Forelimb muscle (tissue), 1 donor: ENCODE measurements at regions not wholly inside any gene's neighbourhood (a gene's known extent, or its start where the extent isn't known, plus 50 kb on each side); places are given as distances from the start of the nearest gene placed in this dataset.

ENCODE experiments used
- DNase-seq: peaks from one replicate; pipeline ENCODE4 v3.0.0-alpha.2; 2013; ENCODE audit warnings: low read depth

GRCh38 chr3:168398371-168399025, 302.8 kb upstream of the GOLIM4 start:
- DNase-seq = no peak

- no peak for DNase-seq
Measured at GRCh38 chr3:168396861-168397260, 301.1 kb upstream of the GOLIM4 start.

- DNase-seq = no peak
Measured at GRCh38 chr3:168395551-168395950, 299.8 kb upstream of the GOLIM4 start.

- no peak for DNase-seq
Measured at GRCh38 chr3:168394439-168394838, 298.7 kb upstream of the GOLIM4 start.

GRCh38 chr3:168386301-168386700, 290.6 kb upstream of the GOLIM4 start:
- no peak for DNase-seq

- DNase-seq = no peak
Measured at GRCh38 chr3:168384990-168385389, 289.3 kb upstream of the GOLIM4 start.

- DNase-seq = no peak
Measured at GRCh38 chr3:168383573-168383972, 287.8 kb upstream of the GOLIM4 start.

- DNase-seq = no peak
Measured at GRCh38 chr3:168371846-168372245, 276.1 kb upstream of the GOLIM4 start.

GRCh38 chr3:168364967-168365366, 269.2 kb upstream of the GOLIM4 start:
- no peak for DNase-seq

- no peak for DNase-seq
Measured at GRCh38 chr3:168362661-168363247, 267.0 kb upstream of the GOLIM4 start.

- no peak for DNase-seq
Measured at GRCh38 chr3:168362156-168362555, 266.4 kb upstream of the GOLIM4 start.

GRCh38 chr3:168360993-168361392, 265.3 kb upstream of the GOLIM4 start:
- no peak for DNase-seq

GRCh38 chr3:168342946-168343850, 247.5 kb upstream of the GOLIM4 start:
- DNase-seq = no peak

GRCh38 chr3:168341956-168342936, 246.5 kb upstream of the GOLIM4 start:
- no peak for DNase-seq

GRCh38 chr3:168341192-168341815, 245.6 kb upstream of the GOLIM4 start:
- DNase-seq = no peak

- no peak for DNase-seq
Measured at GRCh38 chr3:168338161-168338560, 242.4 kb upstream of the GOLIM4 start.

- DNase-seq = no peak
Measured at GRCh38 chr3:168336276-168336675, 240.6 kb upstream of the GOLIM4 start.

- DNase-seq = no peak
Measured at GRCh38 chr3:168333410-168333935, 237.7 kb upstream of the GOLIM4 start.

GRCh38 chr3:168331756-168332155, 236.0 kb upstream of the GOLIM4 start:
- no peak for DNase-seq

- no peak for DNase-seq
Measured at GRCh38 chr3:168330983-168331382, 235.3 kb upstream of the GOLIM4 start.

GRCh38 chr3:168327856-168328255, 232.1 kb upstream of the GOLIM4 start:
- DNase-seq = no peak
